Cardiac fibroblast (primary cell): ENCODE measurements at regions not wholly inside any gene's neighbourhood (a gene's known extent, or its start where the extent isn't known, plus 50 kb on each side); places are given as distances from the start of the nearest gene placed in this dataset.

Experiments used
- DNase-seq, 2 donors: peaks; one replicate each; pipeline versions ENCODE4 v3.0.0 to v3.0.0-alpha.2; 2010; ENCODE audit warnings: low read depth in 2 of 2
- H3K4me3 ChIP-seq, 2 donors: replicated peaks in 1 of 2; 1 replicate in 1 of 2; 2 replicates in 1 of 2; pipeline ENCODE4 v1.5.1; 2011; ENCODE audit warnings: low read depth in 2 of 2, low read length in 2 of 2, mild to moderate bottlenecking in 2 of 2, moderate library complexity in 1 of 2
- CTCF ChIP-seq: IDR thresholded peaks from one replicate; pipeline ENCODE4 v1.5.1; 2011; ENCODE audit warnings: low read depth, mild to moderate bottlenecking, low read length, inconsistent platforms

DNA sequence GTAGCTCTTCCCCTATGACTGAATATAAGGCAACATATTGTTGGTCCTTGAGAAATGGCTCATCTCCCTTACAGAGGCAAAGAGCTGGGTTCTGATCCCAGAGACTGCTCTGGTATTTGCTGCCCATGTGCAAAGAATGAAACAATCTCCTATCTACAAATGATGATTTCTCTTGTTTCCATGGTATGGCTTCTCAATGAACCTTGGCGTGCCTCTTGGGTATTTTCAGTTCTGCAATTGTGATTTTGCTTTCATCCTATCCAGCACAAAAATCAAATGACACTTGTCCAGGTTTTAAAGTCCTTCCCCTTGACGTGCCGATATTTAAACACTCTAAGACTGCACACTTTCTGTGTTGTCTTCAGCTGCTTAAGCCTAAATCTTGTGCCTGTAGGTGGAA lies 109.8 kb upstream of the NR2F2 start:
- TF ChIP-seq CTCF, result no peak
- no peak overlapping the region for H3K4me3 ChIP-seq
- DNase-seq, result no peak

DNA sequence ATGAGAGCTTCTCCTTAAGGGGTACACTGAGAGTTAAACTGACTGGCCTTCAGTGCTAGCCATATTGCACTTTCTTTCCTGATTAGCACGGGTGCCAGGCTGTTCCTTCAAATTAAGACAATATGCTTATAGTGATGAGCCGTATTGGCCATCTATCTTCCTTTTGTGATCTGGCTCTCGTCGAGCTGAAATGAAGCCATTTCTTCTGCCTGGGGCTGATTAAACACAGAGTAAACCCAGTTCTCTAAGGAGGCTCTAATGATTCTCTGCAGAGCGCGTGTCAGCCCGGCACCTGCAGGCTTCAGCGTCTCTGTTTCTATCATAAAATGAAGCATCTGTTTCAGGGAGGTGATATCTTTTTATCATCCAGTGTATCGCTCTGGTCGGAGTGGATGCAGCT lies 107.5 kb upstream of the NR2F2 start:
- TF ChIP-seq CTCF, result no peak
- no peak overlapping the region for H3K4me3 ChIP-seq
- DNase-seq, result no peak

GRCh38 chr15:96223939-96224338 lies 106.6 kb upstream of the NR2F2 start:
- DNase-seq, result no peak
- H3K4me3 ChIP-seq, result no peak overlapping the region
- TF ChIP-seq CTCF, result no peak

GRCh38 chr15:96225642-96226259 lies 104.7 kb upstream of the NR2F2 start:
- no peak overlapping the region for H3K4me3 ChIP-seq
- no peak for DNase-seq
- no peak for TF ChIP-seq CTCF

- no peak for TF ChIP-seq CTCF
- peak; percentile 22 to 62 for DNase-seq
- no peak overlapping the region for H3K4me3 ChIP-seq
Measured at GRCh38 chr15:96230526-96231181, 99.8 kb upstream of the NR2F2 start.

GRCh38 chr15:96232335-96232734 lies 98.2 kb upstream of the NR2F2 start:
- no peak for DNase-seq
- no peak overlapping the region for H3K4me3 ChIP-seq
- TF ChIP-seq CTCF, result no peak
